ENCODE measurements at regions not wholly inside any gene's neighbourhood (a gene's known extent, or its start where the extent isn't known, plus 50 kb on each side); places are given as distances from the start of the nearest gene placed in this dataset.

DNA sequence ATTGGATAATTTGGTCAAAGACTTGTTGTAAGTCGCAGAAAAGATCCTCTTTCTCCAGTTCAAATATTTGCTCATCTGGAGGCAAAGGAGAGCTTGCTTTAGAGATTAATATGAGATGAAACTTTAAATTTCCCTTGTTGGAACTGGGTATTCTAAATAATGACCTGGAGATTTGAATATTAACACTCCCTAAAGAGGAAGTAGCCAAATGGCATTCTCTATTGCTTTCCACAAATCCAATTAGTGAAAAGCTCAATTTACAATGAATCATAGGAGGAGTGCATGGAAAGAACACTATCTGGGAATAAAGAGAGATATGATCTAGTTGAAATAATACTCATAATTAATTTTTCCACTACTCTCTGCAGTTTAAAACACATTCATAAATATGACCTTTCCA is 641.6 kb upstream of the TENM4 start (continued):
- TF ChIP-seq, protein P1, sequence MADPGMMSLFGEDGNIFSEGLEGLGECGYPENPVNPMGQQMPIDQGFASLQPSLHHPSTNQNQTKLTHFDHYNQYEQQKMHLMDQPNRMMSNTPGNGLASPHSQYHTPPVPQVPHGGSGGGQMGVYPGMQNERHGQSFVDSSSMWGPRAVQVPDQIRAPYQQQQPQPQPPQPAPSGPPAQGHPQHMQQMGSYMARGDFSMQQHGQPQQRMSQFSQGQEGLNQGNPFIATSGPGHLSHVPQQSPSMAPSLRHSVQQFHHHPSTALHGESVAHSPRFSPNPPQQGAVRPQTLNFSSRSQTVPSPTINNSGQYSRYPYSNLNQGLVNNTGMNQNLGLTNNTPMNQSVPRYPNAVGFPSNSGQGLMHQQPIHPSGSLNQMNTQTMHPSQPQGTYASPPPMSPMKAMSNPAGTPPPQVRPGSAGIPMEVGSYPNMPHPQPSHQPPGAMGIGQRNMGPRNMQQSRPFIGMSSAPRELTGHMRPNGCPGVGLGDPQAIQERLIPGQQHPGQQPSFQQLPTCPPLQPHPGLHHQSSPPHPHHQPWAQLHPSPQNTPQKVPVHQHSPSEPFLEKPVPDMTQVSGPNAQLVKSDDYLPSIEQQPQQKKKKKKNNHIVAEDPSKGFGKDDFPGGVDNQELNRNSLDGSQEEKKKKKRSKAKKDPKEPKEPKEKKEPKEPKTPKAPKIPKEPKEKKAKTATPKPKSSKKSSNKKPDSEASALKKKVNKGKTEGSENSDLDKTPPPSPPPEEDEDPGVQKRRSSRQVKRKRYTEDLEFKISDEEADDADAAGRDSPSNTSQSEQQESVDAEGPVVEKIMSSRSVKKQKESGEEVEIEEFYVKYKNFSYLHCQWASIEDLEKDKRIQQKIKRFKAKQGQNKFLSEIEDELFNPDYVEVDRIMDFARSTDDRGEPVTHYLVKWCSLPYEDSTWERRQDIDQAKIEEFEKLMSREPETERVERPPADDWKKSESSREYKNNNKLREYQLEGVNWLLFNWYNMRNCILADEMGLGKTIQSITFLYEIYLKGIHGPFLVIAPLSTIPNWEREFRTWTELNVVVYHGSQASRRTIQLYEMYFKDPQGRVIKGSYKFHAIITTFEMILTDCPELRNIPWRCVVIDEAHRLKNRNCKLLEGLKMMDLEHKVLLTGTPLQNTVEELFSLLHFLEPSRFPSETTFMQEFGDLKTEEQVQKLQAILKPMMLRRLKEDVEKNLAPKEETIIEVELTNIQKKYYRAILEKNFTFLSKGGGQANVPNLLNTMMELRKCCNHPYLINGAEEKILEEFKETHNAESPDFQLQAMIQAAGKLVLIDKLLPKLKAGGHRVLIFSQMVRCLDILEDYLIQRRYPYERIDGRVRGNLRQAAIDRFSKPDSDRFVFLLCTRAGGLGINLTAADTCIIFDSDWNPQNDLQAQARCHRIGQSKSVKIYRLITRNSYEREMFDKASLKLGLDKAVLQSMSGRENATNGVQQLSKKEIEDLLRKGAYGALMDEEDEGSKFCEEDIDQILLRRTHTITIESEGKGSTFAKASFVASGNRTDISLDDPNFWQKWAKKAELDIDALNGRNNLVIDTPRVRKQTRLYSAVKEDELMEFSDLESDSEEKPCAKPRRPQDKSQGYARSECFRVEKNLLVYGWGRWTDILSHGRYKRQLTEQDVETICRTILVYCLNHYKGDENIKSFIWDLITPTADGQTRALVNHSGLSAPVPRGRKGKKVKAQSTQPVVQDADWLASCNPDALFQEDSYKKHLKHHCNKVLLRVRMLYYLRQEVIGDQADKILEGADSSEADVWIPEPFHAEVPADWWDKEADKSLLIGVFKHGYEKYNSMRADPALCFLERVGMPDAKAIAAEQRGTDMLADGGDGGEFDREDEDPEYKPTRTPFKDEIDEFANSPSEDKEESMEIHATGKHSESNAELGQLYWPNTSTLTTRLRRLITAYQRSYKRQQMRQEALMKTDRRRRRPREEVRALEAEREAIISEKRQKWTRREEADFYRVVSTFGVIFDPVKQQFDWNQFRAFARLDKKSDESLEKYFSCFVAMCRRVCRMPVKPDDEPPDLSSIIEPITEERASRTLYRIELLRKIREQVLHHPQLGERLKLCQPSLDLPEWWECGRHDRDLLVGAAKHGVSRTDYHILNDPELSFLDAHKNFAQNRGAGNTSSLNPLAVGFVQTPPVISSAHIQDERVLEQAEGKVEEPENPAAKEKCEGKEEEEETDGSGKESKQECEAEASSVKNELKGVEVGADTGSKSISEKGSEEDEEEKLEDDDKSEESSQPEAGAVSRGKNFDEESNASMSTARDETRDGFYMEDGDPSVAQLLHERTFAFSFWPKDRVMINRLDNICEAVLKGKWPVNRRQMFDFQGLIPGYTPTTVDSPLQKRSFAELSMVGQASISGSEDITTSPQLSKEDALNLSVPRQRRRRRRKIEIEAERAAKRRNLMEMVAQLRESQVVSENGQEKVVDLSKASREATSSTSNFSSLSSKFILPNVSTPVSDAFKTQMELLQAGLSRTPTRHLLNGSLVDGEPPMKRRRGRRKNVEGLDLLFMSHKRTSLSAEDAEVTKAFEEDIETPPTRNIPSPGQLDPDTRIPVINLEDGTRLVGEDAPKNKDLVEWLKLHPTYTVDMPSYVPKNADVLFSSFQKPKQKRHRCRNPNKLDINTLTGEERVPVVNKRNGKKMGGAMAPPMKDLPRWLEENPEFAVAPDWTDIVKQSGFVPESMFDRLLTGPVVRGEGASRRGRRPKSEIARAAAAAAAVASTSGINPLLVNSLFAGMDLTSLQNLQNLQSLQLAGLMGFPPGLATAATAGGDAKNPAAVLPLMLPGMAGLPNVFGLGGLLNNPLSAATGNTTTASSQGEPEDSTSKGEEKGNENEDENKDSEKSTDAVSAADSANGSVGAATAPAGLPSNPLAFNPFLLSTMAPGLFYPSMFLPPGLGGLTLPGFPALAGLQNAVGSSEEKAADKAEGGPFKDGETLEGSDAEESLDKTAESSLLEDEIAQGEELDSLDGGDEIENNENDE (IDR thresholded peaks at IDR 0.05; ENCODE audit: insufficient replicate concordance, low read length) = no peak
- TF ChIP-seq JUN (IDR thresholded peaks at IDR 0.05; ENCODE audit: low read depth, low read length) (no peak), KDM5A (IDR thresholded peaks at IDR 0.05; ENCODE audit: low read length) (no peak), TEAD4 (IDR thresholded peaks at IDR 0.05; ENCODE audit: low read depth, low read length) (no peak), CEBPB (IDR thresholded peaks at IDR 0.05; ENCODE audit: low read depth, low read length) (no peak), EZH2 (IDR thresholded peaks at IDR 0.05; ENCODE audit: low read depth, low read length, severe bottlenecking) (no peak), ZNF274 (IDR thresholded peaks at IDR 0.05; ENCODE audit: borderline replicate concordance, extremely low read depth, low read length) (no peak), HDAC2 (IDR thresholded peaks at IDR 0.05; ENCODE audit: borderline replicate concordance in 1 of 2, low read depth in 2 of 2, low read length in 2 of 2) (no peak), RBBP5 (IDR thresholded peaks at IDR 0.05; ENCODE audit: borderline replicate concordance, low read depth, low read length) (no peak), BRCA1 (IDR thresholded peaks at IDR 0.05; ENCODE audit: low read depth, low read length) (no peak), BACH1 (IDR thresholded peaks at IDR 0.05; ENCODE audit: low read length) (no peak), SUZ12 (IDR thresholded peaks at IDR 0.05; ENCODE audit: low read length) (no peak)

Data from H1 (cell line).